ENCODE measurements at regions not wholly inside any gene's neighbourhood (a gene's known extent, or its start where the extent isn't known, plus 50 kb on each side); places are given as distances from the start of the nearest gene placed in this dataset.

DNA sequence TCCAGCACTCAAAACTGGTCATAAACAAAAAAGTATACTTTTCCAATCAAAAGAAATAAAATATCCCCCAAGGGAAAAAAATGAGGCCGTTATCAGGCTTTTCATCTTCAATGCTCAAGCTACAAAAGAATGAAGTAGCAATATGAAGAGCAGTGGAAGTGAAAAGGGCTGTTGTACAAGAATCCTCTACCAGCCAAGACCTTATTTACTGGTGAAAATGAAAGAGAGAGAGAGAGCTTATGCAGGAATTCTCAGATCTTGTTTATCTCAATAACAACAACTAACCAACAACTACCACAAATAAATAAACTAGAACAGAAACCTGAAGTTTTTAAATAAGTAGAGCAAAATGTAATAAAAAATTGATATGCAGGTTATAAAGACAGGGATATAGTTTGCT lies 400.6 kb downstream of the HDGFL1 start:
- ATAC-seq (no peak), DNase-seq (no peak)
- CTCF ChIA-PET, result interaction anchor here (0.5 kb wide), 1 partner anchor 1505 kb away, joined by 3 read pairs; no protein-coding TSS in a partner anchor
- no peak overlapping the region for H3K4me3 Mint-ChIP-seq
- no peaks in the 10 kb centered on the region for H3K27me3 Mint-ChIP-seq
- no peaks in the 10 kb centered on the region for H3K4me1 Mint-ChIP-seq
- H3K36me3 Mint-ChIP-seq, result no peaks in the 10 kb centered on the region
- H3K27ac Mint-ChIP-seq, result no peak overlapping the region
- no peaks in the 10 kb centered on the region for H3K9me3 Mint-ChIP-seq (ENCODE audit: low read depth)

DNA sequence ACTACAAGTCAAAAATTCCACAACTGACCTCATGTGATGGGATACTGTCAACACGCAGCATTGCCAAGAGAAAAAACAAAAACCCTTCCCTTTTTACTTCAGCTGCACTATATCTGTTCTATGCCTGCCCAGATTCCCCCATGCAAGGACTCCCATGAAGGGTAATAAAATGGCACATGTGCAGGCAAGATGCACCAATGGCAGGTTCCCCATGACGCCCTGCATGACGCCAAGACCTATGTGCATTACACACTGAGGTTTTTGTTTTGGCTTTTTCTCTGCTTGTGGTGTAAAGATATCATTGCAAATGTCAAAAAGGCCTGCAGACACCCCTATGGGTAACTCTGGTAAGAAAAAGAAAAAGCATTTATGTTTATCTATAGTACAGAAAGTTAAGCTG lies 403.4 kb downstream of the HDGFL1 start:
- Mint-ChIP-seq H3K27ac (no peak overlapping the region), H3K9me3 (ENCODE audit: low read depth) (no peaks in the 10 kb centered on the region), H3K36me3 (no peaks in the 10 kb centered on the region), H3K4me3 (no peak overlapping the region), H3K27me3 (no peaks in the 10 kb centered on the region), H3K4me1 (no peaks in the 10 kb centered on the region)
- no peak for ATAC-seq
- DNase-seq, result no peak
- CTCF ChIA-PET, result no interaction called here

DNA sequence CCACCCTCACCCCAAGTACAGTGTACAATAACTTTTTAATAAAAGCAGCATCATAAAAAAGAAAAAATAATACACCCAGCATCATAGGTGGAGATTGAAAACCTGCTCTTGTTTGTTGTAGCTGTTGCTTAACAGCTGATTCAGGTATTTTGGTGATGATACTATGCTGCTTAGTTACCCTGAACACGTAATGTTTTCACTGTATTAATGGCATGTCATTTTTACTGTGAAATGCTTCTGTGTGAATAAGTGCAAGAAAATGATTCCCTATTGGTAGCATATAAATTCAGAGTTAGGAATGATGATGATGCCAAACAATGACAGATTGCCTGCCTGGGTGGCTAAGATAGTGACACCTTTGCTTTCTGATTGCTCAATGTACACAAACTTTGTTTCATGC lies 405.7 kb downstream of the HDGFL1 start:
- Mint-ChIP-seq H3K27me3 (no peaks in the 10 kb centered on the region), H3K4me1 (no peaks in the 10 kb centered on the region), H3K27ac (no peak overlapping the region), H3K4me3 (no peak overlapping the region), H3K36me3 (no peaks in the 10 kb centered on the region), H3K9me3 (ENCODE audit: low read depth) (peaks cover 2% of the 10 kb centered on the region)
- CTCF ChIA-PET, result no interaction called here
- DNase-seq (no peak), ATAC-seq (no peak)

DNA sequence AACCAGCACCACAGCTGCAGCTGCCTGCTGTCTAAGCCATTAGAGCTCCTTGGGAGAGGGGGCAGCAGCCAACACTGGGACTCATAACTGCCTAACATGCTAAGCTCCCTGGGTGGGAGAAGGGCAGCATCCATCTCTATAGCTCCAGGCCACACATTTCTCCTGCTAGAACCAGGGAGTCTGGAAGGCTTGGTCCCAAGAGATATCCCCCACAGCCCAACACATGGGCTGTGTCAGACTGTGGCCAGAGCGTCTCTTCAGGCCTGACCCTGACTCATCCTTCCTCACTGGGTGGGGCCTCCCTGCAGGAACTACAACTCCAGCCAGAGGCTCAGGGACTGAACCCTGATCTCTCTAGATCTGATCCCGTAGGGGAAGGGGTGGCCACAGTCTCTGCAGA lies 411.1 kb downstream of the HDGFL1 start:
- Mint-ChIP-seq H3K9me3 (ENCODE audit: low read depth) (peaks cover 2% of the 10 kb centered on the region), H3K27ac (no peak overlapping the region), H3K27me3 (no peaks in the 10 kb centered on the region), H3K4me1 (no peaks in the 10 kb centered on the region), H3K4me3 (no peak overlapping the region), H3K36me3 (no peaks in the 10 kb centered on the region)
- DNase-seq (no peak), ATAC-seq (no peak)
- CTCF ChIA-PET, result interaction anchor here (0.6 kb wide), 1 partner anchor 1391 kb away, joined by 4 read pairs; no protein-coding TSS in a partner anchor

DNA sequence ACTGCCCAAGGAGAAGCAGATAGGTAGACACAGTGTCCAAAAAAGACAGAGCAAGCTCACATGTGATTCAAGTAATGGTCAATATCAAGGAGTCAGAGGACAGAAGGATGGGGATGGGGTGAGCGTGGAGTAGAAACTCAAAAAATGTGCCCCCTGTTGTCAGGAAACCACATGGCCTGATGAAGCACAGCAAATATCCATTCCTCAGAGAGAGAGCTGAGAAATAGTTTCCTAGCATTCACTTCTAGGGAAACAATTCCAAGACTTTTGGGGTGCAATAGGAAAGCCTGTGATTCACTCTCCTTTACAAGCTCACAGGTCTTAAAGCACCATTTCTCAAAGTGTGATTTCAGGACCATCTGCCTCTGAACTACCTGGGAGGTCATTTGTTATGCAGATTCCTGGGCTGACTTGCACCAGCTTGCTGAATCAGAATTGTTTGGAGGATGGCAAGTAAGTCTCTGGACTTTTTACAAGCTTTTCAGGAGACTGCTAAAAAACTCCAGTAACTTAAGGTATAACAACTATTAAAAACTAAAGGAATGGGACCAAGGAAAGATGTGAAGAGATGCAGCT lies 432.8 kb downstream of the HDGFL1 start:
- H3K27ac Mint-ChIP-seq, result no peak overlapping the region
- ATAC-seq (no peak), DNase-seq (no peak)
- H3K4me1 Mint-ChIP-seq, result no peaks in the 10 kb centered on the region
- no peaks in the 10 kb centered on the region for H3K36me3 Mint-ChIP-seq
- no peak overlapping the region for H3K4me3 Mint-ChIP-seq
- no peaks in the 10 kb centered on the region for H3K27me3 Mint-ChIP-seq
- CTCF ChIA-PET, result no interaction called here
- peaks cover 11% of the 10 kb centered on the region for H3K9me3 Mint-ChIP-seq (ENCODE audit: low read depth)

DNA sequence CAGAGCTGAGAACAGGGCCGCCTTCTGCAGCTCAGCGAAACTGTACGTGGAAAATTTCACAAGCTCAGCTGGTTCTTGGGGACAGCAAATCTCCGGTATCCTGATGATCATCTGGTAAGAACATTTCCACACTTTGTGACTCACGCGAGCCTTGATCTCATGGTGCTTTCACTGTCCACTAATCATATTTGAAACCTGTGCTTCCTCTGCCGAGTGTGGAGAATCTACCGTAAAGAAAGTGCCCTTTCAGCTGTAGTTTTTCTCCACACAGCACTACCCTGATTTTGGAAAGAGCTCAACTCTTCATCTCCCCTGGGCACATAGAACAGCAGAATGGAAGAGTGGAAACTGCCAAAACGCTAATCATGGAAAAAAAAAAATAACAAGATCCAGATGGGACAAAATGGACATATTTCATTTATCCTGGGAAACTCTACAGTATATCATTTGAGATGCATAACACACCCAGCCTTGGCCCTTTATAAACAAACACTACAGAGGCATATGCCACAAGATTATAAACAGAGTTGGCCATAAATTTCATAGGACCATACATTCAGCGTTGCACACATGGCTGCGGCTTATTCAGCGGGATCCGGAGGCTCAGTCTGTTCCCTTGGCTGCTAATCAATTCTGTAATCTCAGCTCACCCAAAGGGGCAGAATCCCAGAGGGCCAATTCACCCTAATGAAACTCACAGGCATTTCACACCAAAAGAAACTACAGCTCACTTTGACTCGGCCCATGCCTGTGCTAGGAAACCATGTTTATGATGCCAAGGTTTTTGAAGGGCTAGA lies 434.5 kb downstream of the HDGFL1 start:
- Mint-ChIP-seq H3K27ac (no peak overlapping the region), H3K4me1 (no peaks in the 10 kb centered on the region), H3K9me3 (ENCODE audit: low read depth) (peaks cover 11% of the 10 kb centered on the region), H3K36me3 (no peaks in the 10 kb centered on the region), H3K27me3 (no peaks in the 10 kb centered on the region), H3K4me3 (no peak overlapping the region)
- no peak for ATAC-seq
- CTCF ChIA-PET, result no interaction called here
- DNase-seq, result no peak

DNA sequence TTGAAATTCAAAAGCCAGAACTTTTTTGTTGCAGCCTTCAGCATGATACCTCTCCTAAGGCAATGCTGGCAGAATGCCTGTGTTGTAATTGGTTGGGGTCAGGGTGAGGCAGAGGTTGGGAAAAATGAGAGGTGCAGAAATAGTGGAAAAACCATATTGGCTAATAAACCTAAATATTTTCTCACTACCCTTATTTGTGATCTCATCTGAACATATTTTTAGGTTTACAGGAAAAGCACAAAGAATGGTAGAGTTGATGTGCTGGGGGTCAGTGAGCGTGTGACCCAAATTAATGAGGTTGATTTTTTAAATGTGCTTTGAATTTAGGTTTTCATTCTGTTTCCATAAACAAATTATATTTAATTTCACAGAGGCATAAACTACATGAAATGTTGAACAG lies 437.3 kb downstream of the HDGFL1 start:
- ATAC-seq, result no peak
- CTCF ChIA-PET, result no interaction called here

DNA sequence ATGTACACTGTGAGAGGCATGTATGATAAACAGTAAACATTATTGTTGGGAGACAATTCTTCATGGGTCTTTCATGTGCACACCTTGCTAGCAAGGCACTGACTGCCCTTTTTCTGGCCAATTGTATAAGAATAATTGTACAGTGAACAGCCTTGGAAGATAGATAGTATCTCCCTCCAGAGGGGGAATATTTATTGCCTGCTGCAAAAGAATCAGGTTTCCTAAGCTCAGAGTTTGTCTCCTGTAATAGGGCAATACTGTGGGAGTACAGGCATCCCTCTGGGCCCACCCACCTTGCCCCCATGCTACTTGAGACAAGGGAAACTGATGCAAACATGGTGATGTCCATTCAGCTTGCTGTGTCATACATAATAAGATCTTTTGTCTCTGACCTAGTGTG lies 442.2 kb downstream of the HDGFL1 start:
- Mint-ChIP-seq H3K36me3 (no peaks in the 10 kb centered on the region), H3K9me3 (ENCODE audit: low read depth) (peaks cover 2% of the 10 kb centered on the region), H3K27ac (no peak overlapping the region), H3K4me1 (no peaks in the 10 kb centered on the region), H3K4me3 (no peak overlapping the region), H3K27me3 (no peaks in the 10 kb centered on the region)
- ATAC-seq, result no peak
- CTCF ChIA-PET, result no interaction called here
- no peak for DNase-seq

More for the DNA sequence above, 437.3 kb downstream of the HDGFL1 start:
- H3K27me3 Mint-ChIP-seq, result no peaks in the 10 kb centered on the region
- DNase-seq, result no peak
- no peaks in the 10 kb centered on the region for H3K36me3 Mint-ChIP-seq
- peaks cover 8% of the 10 kb centered on the region for H3K9me3 Mint-ChIP-seq (ENCODE audit: low read depth)
- no peak overlapping the region for H3K4me3 Mint-ChIP-seq
- H3K27ac Mint-ChIP-seq, result no peak overlapping the region
- H3K4me1 Mint-ChIP-seq, result no peaks in the 10 kb centered on the region

DNA sequence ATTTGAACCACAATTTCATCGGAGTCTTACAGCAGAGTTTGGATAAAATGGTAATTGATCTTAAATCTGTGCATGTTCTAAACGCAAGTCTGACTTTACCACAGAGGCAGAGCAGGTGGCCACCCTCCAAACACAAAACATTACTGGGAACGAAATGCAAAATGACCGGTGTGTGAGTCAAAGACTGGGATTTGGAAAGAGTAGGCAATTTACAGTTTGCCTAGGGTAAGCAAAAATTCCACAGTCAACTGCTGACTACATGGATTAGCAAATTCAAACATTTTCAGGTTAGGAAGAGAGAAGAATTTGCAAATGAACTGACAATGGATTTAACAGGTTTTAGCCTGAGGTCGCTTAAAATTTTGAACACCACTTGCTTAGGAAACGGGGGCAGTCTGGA lies 444.4 kb downstream of the HDGFL1 start:
- CTCF ChIA-PET, result no interaction called here
- ATAC-seq (no peak), DNase-seq (no peak)
- H3K27me3 Mint-ChIP-seq, result no peaks in the 10 kb centered on the region
- H3K36me3 Mint-ChIP-seq, result no peaks in the 10 kb centered on the region
- no peaks in the 10 kb centered on the region for H3K4me1 Mint-ChIP-seq
- no peak overlapping the region for H3K27ac Mint-ChIP-seq
- H3K4me3 Mint-ChIP-seq, result no peak overlapping the region
- peaks cover 2% of the 10 kb centered on the region for H3K9me3 Mint-ChIP-seq (ENCODE audit: low read depth)

DNA sequence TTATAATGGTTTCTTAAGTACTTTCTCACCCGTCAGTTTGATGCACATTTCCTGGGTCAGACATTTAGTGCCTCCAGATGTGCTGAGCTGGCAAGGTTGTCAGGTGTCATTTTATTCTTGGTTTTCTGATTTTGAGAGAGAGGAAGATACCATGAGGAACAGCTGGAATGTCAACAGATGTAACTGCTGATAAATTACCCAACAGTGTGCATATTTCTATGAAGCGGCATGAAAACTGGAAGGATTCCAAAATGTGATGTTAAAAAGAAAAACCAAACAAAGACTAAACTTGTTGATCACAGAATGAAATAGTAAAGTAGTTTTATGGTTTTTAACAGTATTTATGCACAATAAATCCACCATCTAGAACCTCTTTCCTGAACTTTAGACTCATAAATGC lies 447.3 kb downstream of the HDGFL1 start:
- Mint-ChIP-seq H3K27me3 (no peaks in the 10 kb centered on the region), H3K36me3 (no peaks in the 10 kb centered on the region), H3K4me1 (no peaks in the 10 kb centered on the region), H3K4me3 (no peak overlapping the region), H3K27ac (no peak overlapping the region), H3K9me3 (ENCODE audit: low read depth) (no peaks in the 10 kb centered on the region)
- ATAC-seq (no peak), DNase-seq (no peak)
- CTCF ChIA-PET, result no interaction called here

DNA sequence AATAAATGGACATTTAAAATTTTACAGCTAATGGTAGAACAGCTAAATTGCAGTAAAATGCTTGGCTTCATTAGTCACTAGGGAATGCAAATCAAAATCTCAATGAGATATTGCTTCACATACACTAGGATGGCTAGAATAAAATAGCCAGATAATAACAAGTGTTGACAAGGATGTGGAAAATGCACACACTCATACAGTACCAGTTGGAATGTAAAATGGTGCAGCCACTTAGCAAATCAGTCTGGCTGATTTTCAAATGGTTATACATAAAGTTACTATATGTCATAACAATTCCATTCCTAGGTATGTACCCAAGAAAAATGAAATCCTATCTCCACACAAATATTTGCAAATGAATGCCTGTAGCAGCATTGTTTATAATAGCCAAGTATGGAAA lies 452.1 kb downstream of the HDGFL1 start:
- Mint-ChIP-seq H3K4me1 (no peaks in the 10 kb centered on the region), H3K36me3 (no peaks in the 10 kb centered on the region), H3K27ac (no peak overlapping the region), H3K4me3 (no peak overlapping the region), H3K27me3 (no peaks in the 10 kb centered on the region), H3K9me3 (ENCODE audit: low read depth) (no peaks in the 10 kb centered on the region)
- CTCF ChIA-PET, result no interaction called here
- DNase-seq, result no peak
- no peak for ATAC-seq

DNA sequence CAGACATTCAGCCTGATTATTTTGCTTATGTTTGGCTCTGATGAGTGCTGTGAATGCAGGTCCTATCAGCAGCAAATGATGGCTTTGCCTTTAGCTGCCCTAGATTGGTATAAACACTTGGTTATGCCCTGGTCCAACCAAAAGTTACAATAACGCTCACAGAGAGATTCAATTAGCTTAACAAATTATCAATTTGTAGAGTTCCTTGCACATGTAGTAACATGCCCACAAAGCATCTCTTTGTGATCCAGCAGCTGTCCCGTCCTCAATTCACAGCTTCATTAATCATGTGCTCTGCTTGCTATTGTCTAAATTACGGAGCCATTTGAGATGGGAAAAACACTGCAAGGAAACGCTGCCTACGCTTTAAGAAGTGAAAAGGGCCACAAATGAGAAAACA lies 457.9 kb downstream of the HDGFL1 start:
- Mint-ChIP-seq H3K4me1 (no peaks in the 10 kb centered on the region), H3K36me3 (no peaks in the 10 kb centered on the region), H3K9me3 (ENCODE audit: low read depth) (peaks cover 2% of the 10 kb centered on the region), H3K4me3 (no peak overlapping the region), H3K27ac (no peak overlapping the region), H3K27me3 (no peaks in the 10 kb centered on the region)
- DNase-seq (no peak), ATAC-seq (no peak)
- CTCF ChIA-PET, result no interaction called here

DNA sequence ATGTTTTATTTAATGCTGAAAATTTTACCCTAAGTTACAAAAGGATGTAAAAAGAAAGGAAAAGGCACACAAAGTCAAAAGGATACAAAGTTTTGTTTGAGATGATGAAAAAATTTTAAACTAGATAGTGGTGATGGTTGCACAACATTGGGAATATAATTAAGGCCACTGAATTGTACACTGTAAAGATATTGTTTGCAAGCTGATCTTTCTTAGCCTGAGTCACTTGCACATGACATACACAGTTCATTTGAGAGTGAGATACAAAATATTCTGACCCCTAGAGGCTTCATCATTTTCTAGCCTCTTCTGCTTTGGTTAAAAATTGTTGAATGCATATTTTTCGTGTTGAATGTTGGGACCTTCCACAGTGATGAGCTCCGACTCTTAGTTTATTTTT lies 462.6 kb downstream of the HDGFL1 start:
- Mint-ChIP-seq H3K4me1 (no peaks in the 10 kb centered on the region), H3K36me3 (no peaks in the 10 kb centered on the region), H3K4me3 (no peak overlapping the region), H3K9me3 (ENCODE audit: low read depth) (peaks cover 2% of the 10 kb centered on the region), H3K27ac (no peak overlapping the region), H3K27me3 (no peaks in the 10 kb centered on the region)
- no peak for DNase-seq
- no peak for ATAC-seq
- CTCF ChIA-PET, result no interaction called here

DNA sequence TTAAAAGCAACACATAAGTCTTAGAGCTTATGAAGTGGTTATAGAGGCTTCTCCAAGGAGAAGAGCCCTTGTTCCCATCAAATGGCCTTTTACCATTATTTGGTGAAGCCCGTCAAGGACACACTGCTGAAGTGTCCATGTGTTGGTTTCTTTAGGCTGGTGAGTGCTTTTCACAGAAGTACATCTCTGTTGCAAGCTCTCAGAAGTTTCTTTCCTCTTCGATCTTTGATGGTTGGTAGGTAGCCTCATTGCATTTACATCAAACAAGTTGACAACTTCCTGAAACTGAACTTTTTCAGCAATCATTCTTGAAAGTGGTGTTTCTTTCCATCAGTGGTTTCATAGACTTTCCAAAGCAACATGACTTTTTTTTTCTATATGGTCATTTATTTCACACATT lies 465.6 kb downstream of the HDGFL1 start:
- ATAC-seq, result no peak
- Mint-ChIP-seq H3K4me3 (no peak overlapping the region), H3K27me3 (no peaks in the 10 kb centered on the region), H3K4me1 (no peaks in the 10 kb centered on the region), H3K36me3 (no peaks in the 10 kb centered on the region), H3K9me3 (ENCODE audit: low read depth) (no peaks in the 10 kb centered on the region), H3K27ac (no peak overlapping the region)
- CTCF ChIA-PET, result no interaction called here
- DNase-seq, result no peak

Measured in activated CD8-positive, alpha-beta memory T cell treated with anti-CD3 and anti-CD28 coated beads, Interleukin-2, amount 10 ng/mL, durations not matched to agents 7 days and 5 days (primary cell).